ENCODE measurements at regions not wholly inside any gene's neighbourhood (a gene's known extent, or its start where the extent isn't known, plus 50 kb on each side); places are given as distances from the start of the nearest gene placed in this dataset.
"Not testable (repeated sequence)": the region's sequence is repeated elsewhere in the genome, so short reads cannot be mapped to it uniquely, and the experiment has no call there.

DNA sequence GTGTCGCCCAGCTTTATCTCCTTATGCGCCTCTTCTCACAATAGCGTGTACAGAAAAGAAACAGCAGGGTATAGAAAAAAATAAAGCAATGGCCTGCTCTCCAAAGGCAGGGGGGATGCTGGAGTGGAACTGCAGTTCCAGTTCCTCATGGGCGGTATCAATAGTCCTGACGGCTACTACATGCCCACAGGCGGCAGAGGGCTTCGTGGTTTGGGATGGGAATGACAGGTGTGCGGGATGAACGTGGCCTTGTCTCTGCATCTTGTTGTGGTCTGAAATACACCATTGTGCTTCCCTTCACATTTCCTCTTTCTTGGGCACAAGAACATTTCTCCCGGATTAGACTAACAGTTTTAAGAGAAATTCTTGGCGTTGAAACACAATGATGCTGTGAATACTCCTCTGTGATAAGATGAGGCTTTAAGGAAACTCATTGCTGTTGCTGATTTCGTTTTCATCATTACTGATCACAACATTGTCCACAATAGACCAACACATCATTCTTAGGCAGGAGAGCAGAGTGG, 124.1 kb upstream of the IGFBP7 start:
- DNase-seq (ENCODE audit: low read depth) = no peak

DNA sequence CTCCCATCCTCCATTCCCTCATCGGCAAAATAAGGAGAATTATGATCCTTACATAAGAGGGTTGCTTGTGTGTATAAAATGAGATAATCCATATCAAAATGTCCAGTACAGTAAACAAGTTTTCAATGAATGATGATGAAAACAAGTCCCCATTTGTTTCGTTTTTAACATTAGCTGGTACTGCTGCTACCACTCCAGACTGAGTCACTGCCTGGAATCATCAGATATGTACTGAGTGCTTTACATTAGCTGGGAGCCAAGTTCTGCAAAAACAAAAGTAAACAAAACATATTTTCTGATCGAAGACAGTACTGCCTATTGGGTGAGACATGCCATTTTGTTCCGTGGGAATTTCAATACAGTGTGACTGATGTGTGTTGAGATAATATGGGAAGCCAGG, 123.2 kb upstream of the IGFBP7 start:
- no peak for DNase-seq (ENCODE audit: low read depth)

DNA sequence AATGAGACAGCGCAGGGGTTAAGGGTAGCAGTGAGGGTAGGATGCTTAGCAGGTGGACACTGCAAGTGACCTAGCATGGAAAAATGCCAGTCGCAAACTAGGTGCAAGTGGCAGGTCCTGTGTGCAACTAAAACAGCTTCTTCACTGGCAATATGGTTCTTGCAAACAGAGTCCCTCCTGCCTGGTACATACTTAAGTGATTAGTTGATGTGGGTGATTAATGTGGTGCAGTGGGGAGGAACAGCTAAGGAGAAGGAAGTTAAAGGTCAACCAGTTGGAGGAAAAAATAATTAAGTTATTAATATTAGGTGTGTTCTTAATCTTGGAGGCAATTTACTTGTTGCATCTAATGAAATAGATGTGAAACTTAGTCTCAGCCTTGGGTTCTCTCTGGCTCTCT, 121.6 kb upstream of the IGFBP7 start:
- no peak for DNase-seq (ENCODE audit: low read depth)

DNA sequence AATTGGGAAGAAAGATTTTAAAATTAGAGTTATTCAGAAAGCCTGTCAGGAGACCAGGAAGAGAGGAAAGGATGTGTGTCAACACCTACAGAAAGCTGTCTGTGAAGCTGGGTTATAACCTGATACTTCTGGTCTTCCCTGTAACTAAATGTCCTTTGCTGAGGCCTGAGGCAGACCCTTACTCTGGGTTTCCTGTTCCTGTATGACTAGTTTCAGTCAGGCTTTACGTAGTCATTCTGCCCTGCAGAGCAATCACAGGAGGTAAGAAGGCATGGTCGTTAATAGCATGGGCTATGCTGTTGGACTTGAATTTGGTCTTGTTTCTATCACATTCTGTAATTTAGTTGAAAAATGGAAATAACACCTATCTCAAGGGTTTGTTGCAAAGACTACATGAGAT, 110.5 kb upstream of the IGFBP7 start:
- no peak for DNase-seq (ENCODE audit: low read depth)

DNA sequence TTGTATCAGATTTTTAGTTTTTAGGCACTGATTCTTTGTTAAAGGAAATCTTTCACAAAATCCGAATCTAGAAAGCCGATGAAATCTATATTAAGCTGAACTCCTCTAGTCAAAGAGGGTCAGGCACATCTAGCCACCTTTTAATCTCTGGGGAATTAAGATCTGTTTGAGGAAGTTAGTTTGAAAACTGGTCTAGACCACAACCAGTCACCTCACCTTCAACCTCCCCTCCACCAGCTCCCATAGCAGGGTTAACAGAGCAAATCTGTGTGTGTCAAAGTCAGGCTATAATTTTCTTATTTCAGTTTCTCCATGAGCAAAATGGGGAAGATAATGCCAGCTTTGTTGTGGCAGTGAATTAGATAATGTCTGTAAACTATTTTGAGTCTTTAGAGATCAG, 110.0 kb upstream of the IGFBP7 start:
- no peak for DNase-seq (ENCODE audit: low read depth)

DNA sequence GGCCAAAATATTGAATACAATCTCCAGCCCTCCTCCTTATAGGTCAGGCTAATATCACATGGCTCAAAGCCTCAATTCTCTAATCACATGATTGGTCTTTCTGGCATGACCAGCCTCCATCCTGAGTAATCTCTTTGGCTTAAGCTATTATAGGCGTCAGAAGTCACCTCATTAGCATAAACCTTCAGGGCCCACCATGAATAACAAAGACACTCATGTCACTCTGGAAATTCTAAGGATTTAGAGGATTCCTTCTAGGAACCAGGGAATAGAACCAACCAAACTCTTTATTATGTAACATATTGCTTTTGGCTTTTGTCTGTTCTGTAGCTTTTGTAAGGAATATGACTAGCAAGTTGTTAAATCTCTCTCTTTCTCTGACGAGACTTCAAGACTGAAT, 109.2 kb upstream of the IGFBP7 start:
- no peak for DNase-seq (ENCODE audit: low read depth)

DNA sequence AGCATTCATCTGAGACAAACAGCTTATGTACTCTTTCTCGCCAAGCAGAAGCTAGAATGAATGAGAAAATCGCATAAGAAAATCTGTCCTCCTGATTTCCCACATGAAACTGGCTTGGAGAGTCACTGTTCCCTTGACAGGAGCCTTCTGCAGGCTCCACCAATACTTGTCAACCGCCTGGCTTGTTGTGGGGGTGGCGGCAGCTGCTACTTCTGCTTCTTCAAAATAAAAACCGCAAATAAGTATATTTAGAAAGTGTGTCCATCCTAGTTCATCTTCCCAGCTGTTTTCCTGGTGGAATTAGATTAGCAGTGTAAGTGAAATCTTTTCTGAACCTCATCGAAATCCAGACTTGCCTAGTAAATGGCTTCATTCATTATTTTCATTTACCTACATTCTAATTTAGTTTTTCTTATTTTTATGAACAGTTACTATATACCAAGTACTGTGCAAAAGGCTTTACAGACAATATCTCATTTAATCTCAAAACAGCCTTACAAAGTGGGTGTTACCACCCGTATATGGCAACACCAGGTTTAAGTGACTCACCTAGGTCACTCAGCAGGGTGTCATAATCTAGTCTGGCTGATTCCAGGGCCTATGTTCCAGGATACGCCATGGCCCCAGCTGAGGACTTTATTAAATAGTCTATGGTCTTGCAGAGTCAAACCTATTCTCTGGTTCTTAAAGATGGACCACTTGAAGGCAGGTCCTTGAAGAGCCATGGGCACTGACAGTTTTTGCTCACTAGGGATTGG, 104.6 kb upstream of the IGFBP7 start:
- DNase-seq (ENCODE audit: low read depth) = no peak

DNA sequence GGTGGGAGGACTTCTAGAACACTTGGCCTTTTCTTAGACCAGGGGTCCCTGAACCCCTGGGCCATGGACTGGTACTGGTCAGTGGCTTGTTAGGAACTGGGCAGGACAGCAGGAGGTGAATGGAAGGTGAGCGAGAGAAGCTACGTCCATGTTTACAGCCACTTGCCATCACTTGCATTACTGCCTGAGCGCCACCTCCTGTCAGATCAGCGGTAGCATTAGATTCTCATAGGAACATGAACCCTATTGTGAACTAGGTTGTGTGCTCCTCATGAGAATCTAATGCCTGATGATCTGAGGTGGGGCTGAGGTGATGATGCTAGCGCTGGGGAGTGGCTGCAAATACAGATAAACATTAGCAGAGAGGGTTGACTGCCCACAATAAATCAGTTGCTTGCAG, 100.9 kb upstream of the IGFBP7 start:
- no peak for DNase-seq (ENCODE audit: low read depth)

DNA sequence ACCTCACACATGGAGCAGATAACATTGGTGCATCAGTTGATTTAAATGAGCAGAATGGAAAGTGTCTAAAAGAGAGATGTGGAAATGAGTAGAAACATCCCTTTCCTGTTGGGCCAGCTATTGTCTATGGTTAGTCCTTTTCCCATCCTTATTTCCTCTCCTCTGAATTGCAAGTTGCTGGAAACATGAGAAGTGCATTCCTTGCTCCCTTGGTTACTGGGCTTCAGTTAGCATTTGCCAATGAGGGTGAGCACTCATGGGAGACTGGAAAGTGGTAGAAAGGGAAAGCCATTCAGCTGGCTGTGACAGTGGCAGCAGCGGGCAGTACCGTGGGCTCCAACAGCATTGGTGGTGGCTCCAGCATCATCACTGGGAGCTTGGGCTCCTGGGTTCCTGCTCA, 96.0 kb upstream of the IGFBP7 start:
- DNase-seq (ENCODE audit: low read depth) = no peak

DNA sequence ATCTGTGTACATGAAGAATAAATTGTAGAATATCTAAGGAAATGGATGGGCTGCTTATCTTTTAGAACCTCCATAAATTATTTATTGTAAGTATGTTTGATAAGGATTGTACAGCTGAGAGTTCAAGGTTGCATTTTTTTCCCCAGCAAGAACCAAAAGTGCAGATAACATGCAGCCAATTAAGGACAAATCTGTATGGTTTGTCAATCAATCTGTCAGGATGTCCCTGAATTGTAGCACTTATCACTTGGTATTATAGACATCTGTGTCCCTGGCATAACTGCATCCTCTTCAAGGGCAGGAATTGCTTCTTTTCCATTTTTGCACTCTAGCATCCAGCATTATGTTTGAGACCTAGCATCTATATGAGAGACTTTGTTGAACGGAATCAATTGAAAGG, 95.4 kb upstream of the IGFBP7 start:
- DNase-seq (ENCODE audit: low read depth) = no peak

DNA sequence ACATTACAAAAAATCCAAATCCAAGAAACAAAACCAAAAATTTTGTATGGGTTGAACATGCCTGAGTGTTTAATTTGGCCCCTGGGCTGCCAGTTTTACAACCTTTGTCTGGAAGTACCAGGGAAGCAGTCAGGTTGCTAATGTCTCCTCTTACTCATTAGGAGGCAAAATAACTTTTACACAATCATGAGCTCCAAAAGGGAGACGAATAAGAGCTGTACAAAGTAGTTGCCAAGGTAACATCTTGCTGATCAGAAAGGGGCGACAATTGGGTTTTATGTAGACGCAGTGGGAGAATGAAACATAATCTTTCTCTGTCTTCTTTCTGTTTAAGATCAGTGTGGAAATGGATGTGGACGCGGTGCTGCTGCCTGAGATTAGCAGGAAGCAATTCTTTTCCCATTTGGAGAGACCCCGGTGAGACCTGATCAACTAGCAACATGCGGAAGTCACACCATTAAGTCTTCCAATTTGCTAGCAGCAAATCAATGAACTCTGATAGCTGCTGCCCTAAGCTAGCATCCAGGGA, 90.7 kb upstream of the IGFBP7 start:
- no peak for DNase-seq (ENCODE audit: low read depth)

DNA sequence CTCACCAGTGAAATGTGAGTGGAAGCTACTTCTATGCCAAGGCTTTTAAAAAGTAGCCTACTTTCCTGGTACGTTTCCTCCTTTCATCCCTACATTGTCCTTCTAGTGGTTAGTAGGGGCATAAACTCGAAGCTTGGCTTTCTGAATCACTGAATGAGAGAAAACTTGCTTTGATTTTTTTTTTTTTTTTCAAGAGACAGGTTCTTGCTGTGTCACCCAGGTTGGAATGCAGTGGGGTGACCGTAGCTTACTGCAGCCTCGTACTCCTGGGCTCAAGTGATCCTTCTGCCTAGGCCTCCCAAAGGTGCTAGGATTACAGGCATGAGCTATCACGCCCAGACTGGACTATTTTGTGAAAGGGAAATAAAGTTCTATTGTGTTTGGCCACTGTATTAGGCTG, 89.1 kb upstream of the IGFBP7 start:
- no peak for DNase-seq (ENCODE audit: low read depth)

DNA sequence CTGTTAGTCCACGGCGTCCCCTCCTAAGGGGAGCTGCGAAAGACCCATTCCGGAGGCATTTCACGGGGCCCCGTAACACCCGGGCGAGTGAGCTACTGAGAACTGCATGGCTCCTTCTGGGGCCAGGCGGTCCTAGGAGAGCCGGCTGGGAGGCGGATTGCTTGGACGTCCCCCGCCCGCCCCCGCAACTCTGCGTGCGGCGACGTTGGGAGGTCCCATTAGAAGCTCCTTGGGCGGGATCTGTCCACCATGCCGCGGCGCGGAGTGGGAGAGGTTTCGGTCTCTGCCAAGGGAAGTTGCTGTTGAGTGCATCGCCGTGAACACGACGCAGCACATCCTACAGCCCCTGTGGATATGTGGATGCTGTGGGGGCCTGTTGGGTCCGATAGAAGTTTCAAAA, 85.4 kb upstream of the IGFBP7 start:
- no peak for DNase-seq (ENCODE audit: low read depth)

DNA sequence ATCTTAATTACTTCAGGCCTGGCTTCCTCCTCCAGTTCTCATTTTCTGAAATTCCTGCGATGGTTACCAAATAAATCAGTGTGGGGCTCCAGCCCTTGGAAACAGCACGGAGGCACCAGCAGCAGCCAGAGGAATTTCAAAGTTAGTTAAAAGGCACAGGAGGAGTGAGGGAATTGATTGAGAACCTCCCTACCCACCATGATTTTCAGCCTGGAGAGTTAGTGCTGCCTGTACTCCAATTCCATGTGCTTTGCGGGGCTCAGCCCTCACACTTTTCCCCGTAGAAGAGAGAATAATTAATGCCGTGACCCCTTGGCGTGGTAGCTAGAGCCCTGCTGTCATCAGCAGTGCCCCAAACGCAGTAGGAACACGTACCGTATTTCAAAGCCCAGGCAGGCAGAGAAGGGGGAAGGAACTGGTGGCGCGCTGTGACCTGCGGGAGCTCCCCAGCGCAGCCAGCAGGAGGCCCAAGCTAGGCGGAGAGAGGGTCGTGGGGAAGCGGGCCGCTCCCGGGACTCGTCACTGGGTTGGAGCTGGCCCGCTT, 84.0 kb upstream of the IGFBP7 start:
- no peak for DNase-seq (ENCODE audit: low read depth)

DNA sequence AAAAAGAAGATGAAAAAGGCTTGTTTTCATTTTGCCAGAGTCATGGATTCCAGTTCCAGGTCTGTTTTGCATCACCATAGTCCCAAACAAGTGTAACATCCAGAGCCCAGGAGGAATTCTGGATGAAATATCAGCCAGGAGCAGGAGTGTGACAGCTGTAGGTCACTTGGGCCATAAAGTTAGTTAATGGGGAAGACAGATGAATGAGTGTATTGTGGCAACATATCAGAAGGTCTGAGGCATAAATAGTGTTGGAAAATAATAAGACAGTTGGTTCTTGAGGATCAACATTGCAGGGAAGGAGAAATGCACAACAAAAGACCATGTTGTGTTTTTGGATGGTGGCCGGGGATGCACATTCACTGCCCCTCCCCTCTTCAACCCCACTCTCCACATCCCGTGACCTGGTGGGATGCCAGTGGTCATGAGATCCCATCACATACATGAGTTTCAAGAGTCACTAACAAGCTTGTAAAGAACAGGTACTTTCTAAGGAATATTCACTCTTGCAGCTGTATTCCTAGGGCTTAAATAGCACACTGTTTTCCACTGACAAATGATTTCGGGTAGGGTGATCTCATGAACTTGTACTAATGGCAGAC, 83.1 kb upstream of the IGFBP7 start:
- DNase-seq (ENCODE audit: low read depth) = no peak

DNA sequence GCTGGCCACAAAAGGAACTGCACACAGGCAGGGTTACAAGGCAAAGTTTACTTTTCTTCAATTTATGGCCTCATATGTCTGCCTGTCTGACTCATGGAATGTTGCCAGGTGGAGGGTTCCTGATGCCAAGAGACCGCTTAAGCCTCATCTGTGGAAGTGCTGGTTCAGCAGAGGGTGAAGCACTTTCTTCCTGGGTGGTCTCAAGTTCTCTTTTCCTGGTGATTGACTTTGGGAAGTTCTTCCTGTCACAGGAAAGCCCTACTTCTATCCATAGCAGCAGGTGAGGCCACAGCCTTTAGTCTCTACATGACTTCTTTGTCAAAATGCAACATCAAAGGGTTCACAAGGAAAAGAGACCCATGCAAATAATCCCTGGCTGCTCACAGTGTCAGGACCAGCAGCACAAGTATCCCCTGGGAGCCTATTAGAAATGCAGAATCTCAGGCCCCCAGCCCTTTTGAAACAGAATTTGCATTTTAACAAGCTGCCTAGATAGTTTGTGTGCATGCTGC, 81.4 kb upstream of the IGFBP7 start:
- no peak for DNase-seq (ENCODE audit: low read depth)

DNA sequence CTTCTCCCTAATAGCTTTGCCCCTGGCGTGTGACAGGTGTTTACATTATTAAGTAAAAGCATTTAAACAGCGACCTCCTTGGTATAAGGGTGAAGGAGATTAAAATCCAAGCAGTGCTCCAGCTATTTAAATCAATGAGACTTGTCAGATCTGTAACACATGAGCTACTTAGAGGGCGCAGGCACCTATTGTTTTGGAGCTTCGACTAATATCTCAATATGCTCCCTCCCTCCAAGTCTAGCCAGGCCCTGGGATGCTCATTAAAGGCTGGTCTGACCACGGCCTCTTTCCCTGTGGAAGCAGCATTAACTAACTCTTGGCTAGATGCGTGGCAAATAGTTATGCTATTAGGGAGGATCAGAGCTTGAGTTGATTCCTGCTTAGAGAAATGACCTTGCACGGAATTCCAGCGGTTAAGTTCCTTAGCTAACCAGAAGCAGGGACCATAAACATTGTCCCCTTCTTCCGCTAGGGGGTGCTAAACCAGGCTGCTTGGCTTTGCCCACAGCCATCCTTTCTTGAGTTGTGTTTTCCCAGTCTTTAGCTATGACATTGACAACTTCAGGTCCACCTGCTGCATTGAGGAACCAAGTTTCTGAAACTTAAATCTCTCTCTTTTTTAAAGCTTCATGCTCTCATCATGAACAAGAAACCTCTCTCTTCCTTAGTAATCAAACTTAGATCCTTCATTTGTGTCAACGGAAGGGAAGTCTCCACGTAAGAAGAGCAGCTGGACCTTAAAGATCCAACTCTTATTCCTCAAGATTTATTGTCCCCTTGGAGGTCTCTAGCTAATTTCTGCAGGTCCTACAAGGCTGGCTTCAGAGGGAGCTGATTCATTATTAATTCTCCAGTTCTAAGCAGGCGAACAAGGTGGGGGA, 80.7 kb upstream of the IGFBP7 start:
- DNase-seq (ENCODE audit: low read depth) = no peak

DNA sequence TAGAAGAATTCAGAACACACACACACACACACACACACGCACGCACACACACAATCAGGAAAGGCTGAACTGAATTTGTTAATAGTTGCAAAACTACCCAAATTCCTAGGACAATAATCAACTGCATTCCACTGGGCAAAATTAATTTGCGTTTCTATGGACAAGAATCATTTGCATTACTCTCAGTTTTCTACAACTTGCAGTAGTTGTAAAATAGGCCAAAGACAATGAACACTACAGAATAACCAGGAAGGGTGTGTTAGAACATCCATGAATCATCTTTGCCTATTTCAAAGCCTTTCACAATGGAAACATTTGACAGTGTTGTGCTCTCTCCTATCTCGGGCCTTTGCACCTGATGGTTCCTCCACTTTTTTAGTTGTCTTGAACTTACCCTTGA, 77.1 kb upstream of the IGFBP7 start:
- no peak for DNase-seq (ENCODE audit: low read depth)

DNA sequence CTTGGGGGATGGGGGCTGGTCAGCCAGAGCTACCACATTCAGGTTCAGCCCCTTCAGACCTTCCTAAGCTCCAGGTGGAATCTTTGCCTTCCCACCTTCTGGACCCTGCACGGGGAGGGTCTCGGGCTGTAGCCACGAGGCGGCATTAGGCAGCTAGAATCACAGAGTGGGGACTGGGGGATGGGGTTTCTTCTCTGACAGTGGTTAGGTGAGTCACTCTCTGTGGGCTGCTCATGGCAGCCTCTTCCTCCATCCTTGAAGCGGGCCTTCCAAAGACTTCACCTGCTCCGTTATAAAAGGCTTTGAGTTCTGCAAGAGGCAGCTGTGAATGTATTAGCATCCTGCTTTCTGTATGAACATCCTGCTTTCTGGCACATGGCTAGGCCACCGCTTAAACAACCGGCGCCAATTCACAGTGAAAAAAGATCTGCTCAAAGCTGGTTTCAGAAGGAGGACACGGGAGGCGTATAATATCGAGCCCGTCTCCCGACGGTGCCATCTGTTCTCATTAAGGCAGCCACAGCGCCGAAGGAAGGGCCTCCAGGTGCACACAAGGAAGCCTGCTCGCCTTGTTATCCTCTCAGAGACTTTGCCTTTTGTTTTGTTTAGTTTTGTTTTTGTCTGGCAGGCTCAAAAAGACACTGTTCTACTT, 74.3 kb upstream of the IGFBP7 start:
- no peak for DNase-seq (ENCODE audit: low read depth)

DNA sequence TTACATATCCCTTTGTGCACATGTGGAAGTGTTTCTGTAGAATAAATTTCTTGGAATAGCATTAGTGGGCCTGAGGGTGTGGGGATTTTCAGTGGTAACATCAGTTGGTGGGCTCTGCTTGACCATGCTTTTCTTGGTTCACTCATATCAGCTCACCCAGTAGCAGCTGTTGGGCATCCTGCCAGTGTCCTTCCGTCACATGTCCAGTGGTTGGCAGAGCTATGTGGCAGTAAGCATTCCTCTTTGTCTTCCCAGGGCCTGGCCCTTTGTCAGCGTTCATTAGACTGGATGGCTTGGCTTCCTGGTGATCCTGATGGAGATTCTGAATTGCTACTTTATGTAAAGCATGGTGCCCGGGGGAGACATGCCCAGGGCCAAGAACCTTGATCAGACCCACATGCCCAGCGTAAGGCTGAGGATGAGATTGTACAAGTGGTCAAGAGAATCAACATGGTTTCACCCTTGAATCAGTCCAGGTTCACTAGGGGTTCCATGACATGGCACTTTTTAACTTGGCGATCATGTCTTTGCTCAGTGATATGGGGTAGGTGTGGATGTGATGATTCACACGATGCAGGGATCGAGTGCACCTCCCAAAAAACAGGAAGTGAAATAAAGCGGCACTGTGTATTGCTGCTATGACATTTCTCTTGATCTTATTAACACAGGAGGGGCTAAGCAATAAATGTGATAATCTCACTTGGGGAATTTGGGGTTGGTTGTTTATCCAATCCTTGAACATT, 72.1 kb upstream of the IGFBP7 start:
- DNase-seq (ENCODE audit: low read depth) = no peak

DNA sequence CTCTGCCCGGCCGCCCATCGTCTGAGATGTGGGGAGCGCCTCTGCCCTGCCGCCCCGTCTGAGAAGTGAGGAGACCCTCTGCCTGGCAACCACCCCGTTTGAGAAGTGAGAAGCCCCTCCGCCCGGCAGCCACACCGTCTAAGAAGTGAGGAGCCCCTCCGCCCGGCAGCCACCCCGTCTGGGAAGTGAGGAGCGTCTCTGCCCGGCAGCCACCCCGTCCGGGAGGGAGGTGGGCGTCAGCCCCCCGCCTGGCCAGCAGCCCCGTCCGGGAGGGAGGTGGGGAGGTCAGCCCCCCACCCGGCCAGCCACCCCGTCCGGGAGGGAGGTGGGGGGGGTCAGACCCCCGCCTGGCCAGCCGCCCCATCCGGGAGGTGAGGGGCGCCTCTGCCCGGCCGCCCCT, 63.0 kb upstream of the IGFBP7 start:
- DNase-seq (ENCODE audit: low read depth) = not testable (repeated sequence)
